ENCODE measurements at regions not wholly inside any gene's neighbourhood (a gene's known extent, or its start where the extent isn't known, plus 50 kb on each side); places are given as distances from the start of the nearest gene placed in this dataset.

- TF ChIP-seq CTCF (IDR thresholded peaks at IDR 0.05): no peak
- no peak for TF ChIP-seq POLR2A (IDR thresholded peaks at IDR 0.05)
These were observed 323.0 kb upstream of the SPANXN4 start for GRCh38 chrX:142702749-142703148.

Data from lower leg skin (tissue), 3 donors.